ENCODE measurements at regions not wholly inside any gene's neighbourhood (a gene's known extent, or its start where the extent isn't known, plus 50 kb on each side); places are given as distances from the start of the nearest gene placed in this dataset.

GRCh38 chr7:155994279-155994811 is 182.1 kb upstream of the SHH start:
- ATAC-seq: no peak

GRCh38 chr7:155993420-155994278 is 181.4 kb upstream of the SHH start:
- DNase-seq: no peak
- ATAC-seq: no peak

More at GRCh38 chr7:155994279-155994811, 182.1 kb upstream of the SHH start:
- no peak for DNase-seq

- ATAC-seq (no peak), DNase-seq (no peak)
These were observed 180.7 kb upstream of the SHH start for GRCh38 chr7:155992974-155993373.

- ATAC-seq: no peak
- no peak for DNase-seq
These were observed 180.3 kb upstream of the SHH start for GRCh38 chr7:155992538-155992937.

- no peak for DNase-seq
- no peak for ATAC-seq
These were observed 179.8 kb upstream of the SHH start for GRCh38 chr7:155992107-155992506.

GRCh38 chr7:155991470-155991869 is 179.2 kb upstream of the SHH start:
- no peak for ATAC-seq
- DNase-seq: no peak

GRCh38 chr7:155988416-155988815 is 176.2 kb upstream of the SHH start:
- no peak for ATAC-seq
- no peak for DNase-seq

GRCh38 chr7:155987681-155988235 is 175.5 kb upstream of the SHH start:
- DNase-seq (no peak), ATAC-seq (no peak)

- no peak for ATAC-seq
- no peak for DNase-seq
These were observed 174.4 kb upstream of the SHH start for GRCh38 chr7:155986497-155987160.

- no peak for DNase-seq
- ATAC-seq: no peak
These were observed 173.4 kb upstream of the SHH start for GRCh38 chr7:155985518-155986250.

GRCh38 chr7:155984609-155985405 is 172.5 kb upstream of the SHH start:
- ATAC-seq (no peak), DNase-seq (no peak)

GRCh38 chr7:155984028-155984580 is 171.8 kb upstream of the SHH start:
- ATAC-seq (no peak), DNase-seq (no peak)

GRCh38 chr7:155983176-155983815 is 171.0 kb upstream of the SHH start:
- no peak for ATAC-seq
- DNase-seq: no peak

GRCh38 chr7:155981703-155982102 is 169.4 kb upstream of the SHH start:
- DNase-seq (no peak), ATAC-seq (no peak)

- ATAC-seq (no peak), DNase-seq (no peak)
These were observed 168.6 kb upstream of the SHH start for GRCh38 chr7:155980841-155981240.

- DNase-seq (no peak), ATAC-seq (no peak)
These were observed 167.7 kb upstream of the SHH start for GRCh38 chr7:155979994-155980393.

- DNase-seq (no peak), ATAC-seq (no peak)
These were observed 167.3 kb upstream of the SHH start for GRCh38 chr7:155979566-155979965.

GRCh38 chr7:155975490-155975889 is 163.2 kb upstream of the SHH start:
- ATAC-seq (no peak), DNase-seq (no peak)

GRCh38 chr7:155974186-155974897 is 162.1 kb upstream of the SHH start:
- DNase-seq: no peak
- no peak for ATAC-seq

- DNase-seq: no peak
- no peak for ATAC-seq
These were observed 161.3 kb upstream of the SHH start for GRCh38 chr7:155973451-155973997.

All from stimulated activated naive CD8-positive, alpha-beta T cell treated with anti-CD3 and anti-CD28 coated beads, Interleukin-15, Interleukin-2, amounts not matched to agents 100 U/mL and 50 U/mL, for 24 hours (primary cell).